HG03520 (cell line): ENCODE measurements at regions not wholly inside any gene's neighbourhood (a gene's known extent, or its start where the extent isn't known, plus 50 kb on each side); places are given as distances from the start of the nearest gene placed in this dataset.

Experiments
- ATAC-seq: cut with Tn5 transposase; IDR thresholded peaks from one replicate; pipeline ENCODE4 v1.9.1; 2021; ENCODE audit warnings: mild to moderate bottlenecking, moderate library complexity; ENCODE audit not compliant: unreplicated experiment

GRCh38 chr12:20174528-20175175 lies 193.7 kb upstream of the PDE3A start:
- ATAC-seq: no peak

DNA sequence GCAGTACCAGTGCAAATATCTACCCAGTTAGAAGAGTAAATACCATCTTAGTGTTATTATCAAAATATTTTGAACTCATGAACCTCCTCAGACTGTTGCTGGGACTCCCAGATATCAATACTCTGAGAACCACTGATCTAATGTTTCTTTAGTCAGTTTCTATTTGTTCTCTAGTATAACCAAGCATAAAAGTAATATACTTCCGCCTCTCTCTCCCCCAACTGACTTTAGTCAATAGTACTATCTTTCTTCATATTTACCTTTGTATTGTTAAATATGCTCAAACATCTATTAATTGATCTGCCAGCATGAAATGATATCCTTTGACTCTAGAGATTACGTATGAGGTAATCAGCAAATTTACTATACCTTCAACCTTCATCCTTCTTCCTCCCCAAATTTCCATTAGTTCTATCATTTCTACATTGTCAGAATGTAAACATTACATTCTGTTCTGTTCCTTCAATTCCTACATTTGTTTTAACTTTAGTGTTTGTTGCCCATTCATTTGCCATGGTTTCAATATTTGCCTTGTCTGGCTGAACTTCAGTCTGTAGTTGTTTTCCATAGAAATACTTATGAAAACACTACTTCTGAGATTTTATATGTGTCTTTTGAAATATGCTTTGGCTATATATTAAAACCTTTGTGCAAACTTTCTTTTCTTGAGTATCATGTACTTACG lies 192.5 kb upstream of the PDE3A start:
- ATAC-seq: no peak

DNA sequence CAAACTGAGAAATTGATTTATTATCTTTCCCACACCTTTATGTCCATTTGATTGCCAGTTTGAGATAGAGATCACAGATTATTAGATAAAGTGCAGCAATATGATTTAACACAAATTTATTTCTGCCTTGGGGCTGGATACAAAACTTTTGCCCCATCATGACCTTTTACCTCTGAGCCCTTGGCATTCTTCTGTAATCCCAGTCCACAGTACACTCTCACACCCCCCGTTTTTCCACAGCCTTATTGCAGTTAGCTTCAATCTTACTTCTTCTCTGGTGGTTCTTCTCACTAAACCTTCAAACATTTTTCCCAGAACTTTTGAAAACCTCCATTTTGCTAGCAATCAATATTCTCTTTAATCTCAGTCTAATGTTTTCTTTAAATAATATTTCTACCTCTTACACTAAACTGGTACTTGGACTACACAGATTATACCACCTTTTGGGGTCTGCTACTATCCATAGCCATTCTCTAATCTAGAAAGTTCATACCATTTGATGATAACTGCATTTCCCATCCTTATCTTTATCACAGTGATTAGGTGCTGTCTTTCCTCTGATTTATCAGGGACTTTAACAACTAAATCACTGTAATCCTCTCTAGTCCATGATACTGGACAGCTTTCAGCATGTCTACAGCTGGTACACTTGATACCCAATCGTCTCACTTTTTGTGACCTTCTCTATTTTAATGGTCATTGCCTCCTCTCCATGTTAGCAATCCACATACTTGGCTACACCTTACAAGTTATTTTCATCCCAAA lies 186.7 kb upstream of the PDE3A start:
- no peak for ATAC-seq

- ATAC-seq: no peak
Observed at GRCh38 chr12:20183563-20183962, 184.8 kb upstream of the PDE3A start.

DNA sequence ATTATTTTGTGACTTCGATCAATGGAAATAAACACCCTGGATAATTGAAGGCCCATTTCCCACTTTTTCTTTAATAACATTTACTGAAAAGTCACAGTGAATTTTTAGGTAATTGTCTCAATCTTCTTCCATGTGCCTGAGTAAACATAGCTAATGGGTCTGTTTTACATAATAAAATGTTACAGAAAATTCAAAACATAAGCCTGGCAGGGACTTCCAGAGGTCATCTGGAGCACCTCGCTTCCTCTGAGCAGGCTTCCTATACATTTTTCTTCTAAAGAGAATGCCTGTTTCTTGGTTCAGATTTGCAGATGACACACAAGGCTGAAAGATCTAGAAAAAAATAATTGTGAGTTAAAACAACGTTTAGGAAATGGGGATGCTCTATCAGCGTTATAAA lies 183.8 kb upstream of the PDE3A start:
- no peak for ATAC-seq

DNA sequence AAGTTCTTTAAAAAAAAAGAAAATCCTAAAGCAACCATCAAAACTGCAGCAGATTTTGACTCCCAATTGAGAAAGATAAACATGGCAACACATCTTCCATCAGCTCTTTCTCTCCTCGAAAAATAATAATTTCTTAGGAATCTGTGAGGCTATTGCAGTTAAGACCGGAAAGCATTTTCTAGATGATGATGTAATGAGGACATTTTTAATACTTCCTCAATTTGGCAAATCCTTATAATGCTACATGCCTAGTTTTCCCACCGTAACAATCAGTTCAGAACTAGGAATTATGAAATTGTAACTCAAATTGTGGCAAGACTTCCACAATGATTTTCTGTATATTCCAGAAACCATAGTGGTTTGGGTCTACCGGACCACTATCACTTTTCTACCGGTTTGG lies 180.9 kb upstream of the PDE3A start:
- ATAC-seq: no peak

- ATAC-seq: no peak
Observed at GRCh38 chr12:20188930-20189653, 179.2 kb upstream of the PDE3A start.

DNA sequence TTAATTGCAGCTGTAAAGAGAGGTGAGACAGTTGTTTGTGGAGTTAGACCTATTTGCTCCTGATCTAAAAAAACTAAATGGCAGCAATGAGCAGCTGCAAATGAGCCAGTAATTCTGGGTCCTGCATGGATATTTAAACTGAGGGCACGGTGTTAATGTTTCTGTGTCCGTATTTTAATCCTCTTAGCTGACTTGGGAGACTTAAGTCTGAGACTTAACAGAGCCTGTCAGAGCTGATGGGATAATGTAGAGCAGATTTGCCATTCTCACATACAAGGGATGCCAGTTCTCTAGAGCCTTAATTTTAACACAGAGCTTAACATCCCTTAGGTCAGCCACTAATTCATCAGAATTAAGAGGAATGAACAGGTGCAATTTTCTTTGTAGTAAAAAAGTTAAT lies 178.6 kb upstream of the PDE3A start:
- ATAC-seq: no peak

- no peak for ATAC-seq
Observed at GRCh38 chr12:20194171-20194570, 174.2 kb upstream of the PDE3A start.

- ATAC-seq: no peak
Observed at GRCh38 chr12:20196767-20197166, 171.6 kb upstream of the PDE3A start.

DNA sequence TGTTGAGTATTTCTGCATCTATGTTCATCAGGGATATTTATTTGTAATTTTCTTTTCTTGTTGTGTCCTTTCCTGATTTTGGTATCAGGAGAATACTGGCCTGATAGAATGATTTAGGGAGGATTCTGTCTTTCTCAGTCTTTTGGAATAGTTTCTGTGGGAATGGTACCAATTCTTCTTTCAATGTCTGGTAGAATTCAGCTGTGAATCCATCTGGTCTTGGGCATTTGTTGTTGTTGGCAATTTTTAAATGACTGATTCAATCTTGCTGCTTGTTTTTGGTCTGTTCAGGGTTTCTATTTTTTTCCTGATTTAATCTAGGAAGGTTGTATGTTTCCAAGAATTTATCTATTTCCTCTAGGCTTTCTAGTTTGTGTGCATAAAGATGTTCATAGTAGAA lies 170.9 kb upstream of the PDE3A start:
- ATAC-seq: no peak

DNA sequence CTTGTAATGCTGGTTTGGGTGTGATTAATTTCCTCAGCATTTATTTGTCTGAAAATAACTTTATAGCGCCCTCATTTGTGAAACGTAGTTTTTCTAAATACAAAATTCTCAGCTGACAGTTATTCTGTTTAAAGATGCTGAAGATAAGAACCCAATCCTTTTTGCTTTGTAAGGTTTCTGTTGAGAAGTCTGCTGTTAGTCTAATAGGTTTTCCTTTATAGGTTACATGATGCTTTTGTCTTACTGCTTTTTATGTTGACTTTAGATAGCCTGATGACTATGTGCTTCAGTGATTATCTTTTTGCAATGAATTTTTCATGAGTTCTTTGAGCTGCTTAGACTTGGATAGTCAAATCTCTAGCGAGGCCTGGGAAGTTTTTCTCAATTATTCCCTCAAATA lies 168.6 kb upstream of the PDE3A start:
- no peak for ATAC-seq

DNA sequence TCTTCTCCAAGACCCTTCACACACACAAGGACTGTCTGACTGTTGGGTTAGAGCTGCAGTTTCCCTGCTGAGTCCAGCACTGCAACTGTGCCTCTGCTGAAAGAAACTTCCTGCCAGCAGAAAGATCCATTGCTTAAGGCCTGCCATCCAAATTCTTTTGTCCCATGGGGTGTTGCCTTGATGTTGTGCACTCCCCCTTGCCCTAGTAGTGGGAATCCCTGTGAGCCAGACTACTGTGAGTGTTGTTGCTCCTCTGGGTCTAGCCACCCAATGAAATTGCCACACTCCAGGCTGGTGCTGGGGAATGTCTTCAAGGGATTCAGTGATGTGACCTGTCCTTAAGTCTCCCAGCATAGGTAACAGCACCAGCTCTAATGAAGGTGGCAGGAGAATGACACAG lies 166.6 kb upstream of the PDE3A start:
- ATAC-seq: no peak

DNA sequence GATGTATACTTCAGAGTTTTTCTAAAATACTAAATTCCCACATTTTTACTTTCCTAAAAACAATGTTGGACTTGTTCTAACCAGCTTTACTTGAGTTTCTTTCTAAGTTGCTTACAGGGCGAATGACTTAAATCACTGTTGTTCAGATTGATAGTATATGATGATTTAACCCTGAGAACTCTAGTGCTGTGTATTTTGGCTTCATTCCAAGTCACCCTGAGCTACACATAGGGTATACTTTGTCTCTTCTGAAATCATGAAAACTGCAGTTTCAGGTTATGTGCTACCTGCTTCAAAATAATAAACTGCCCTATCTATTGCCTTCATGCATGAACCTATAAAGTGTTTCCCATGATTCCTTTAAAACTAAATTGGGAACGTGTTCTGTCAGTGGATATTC lies 162.5 kb upstream of the PDE3A start:
- no peak for ATAC-seq

DNA sequence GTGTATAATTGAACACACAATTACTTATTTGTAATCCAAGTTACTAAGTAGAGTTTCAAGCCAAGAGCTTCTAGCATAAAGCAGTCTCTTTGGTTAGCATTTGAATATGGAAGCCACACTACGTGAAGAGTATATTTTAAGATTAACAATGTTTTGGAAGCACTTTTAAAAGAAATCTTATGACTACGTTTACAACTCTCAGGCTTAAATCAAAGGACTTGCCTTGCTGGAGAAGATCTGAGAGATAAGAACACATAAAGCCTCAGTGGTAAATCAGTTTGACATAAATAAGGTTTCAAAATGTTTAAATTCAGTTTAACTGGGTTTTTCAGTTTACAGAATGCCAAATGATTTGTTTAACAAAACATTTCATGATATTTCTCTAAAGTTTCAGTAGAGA lies 161.9 kb upstream of the PDE3A start:
- ATAC-seq: no peak

- ATAC-seq: no peak
Observed at GRCh38 chr12:20210621-20211215, 157.6 kb upstream of the PDE3A start.

DNA sequence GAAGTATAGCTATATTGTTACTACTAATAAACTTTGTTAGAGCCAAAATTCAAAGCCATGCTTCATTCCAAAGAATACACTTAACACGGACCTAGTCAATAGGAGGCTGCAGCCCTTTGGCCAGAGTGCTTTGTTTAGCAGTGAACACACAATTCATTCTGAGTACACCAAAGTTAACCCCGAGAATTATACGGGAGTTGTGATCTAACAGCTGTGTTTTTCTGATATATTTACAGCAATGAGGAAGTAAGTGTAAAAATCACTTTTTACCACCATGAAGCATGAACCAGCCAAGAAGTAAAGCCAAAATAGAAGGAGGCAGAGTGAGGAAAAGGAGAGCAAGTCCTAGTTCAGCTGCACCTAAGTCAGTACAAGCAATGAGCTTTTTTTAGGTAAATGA lies 156.8 kb upstream of the PDE3A start:
- no peak for ATAC-seq

GRCh38 chr12:20211981-20212421 lies 156.3 kb upstream of the PDE3A start:
- ATAC-seq: no peak

- ATAC-seq: no peak
Observed at GRCh38 chr12:20212658-20213555, 155.4 kb upstream of the PDE3A start.
